ENCODE measurements at regions not wholly inside any gene's neighbourhood (a gene's known extent, or its start where the extent isn't known, plus 50 kb on each side); places are given as distances from the start of the nearest gene placed in this dataset.
"Not testable (repeated sequence)": the region's sequence is repeated elsewhere in the genome, so short reads cannot be mapped to it uniquely, and the experiment has no call there.

DNA sequence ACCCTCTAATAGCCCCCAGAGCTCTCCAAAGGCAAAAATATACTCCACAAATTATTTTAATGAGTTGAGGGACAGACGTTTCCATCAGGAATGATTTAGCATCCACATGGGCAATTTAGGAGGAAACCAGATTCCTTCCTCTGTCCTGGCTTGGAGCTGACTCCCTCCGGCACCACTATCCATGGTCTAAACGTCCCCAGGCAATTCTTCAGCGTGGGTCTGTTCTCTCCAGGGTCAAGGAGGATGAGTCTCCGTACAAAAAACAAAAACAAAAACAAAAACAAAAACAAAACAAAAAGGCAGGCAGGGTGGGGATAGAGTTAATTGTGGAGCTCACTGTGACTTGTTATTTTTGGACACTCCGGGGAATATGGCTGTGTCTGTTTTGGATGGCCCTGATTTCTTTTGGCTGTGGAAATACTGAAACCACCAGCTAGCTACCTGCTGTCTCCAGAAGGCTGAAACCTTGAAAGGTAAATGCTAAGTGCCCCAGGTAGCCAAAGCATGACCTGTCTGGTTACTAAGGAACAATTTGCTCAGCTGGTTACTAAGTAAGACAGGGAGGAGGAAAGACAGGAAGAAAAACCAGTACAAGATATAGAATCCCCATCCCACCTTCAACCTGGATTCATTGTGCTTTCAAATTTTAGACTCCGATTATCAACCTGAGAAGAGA is 419.1 kb upstream of the LCORL start:
- H2AFZ ChIP-seq (ENCODE audit: low read length, unreplicated experiment), result no peak overlapping the region
- H3K27me3 ChIP-seq (ENCODE audit: insufficient read depth, low read length), result no peaks in the 10 kb centered on the region

DNA sequence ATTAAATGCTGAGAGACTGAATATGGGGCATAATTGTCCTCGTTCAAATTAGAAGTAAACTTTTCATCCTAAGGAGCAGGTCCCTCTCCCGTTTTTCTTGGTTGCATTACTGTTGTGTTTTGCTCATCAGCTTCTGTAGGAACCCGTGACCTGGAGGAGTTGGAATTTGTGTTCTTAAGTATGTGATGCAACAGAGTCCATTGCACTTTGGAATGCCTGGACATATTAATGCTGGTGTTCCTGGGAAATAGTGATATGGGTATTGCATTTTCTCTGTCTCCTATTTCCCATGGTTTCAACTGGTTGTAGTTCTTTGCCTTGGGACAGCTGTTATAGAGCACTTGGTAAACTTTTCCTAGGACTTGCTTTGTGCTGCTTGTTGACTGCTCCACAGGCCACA is 417.8 kb upstream of the LCORL start:
- Histone ChIP-seq H2AFZ (ENCODE audit: low read length, unreplicated experiment) (no peak overlapping the region), H3K27me3 (ENCODE audit: insufficient read depth, low read length) (no peaks in the 10 kb centered on the region), H3K36me3 (ENCODE audit: insufficient read depth, low read length) (no peaks in the 10 kb centered on the region), H3K27ac (ENCODE audit: low read depth, low read length) (no peak overlapping the region), H3K4me1 (ENCODE audit: control insufficient read depth, insufficient read depth, low read length, unreplicated experiment) (no peaks in the 10 kb centered on the region), H3K4me3 (ENCODE audit: low read depth, low read length) (no peak overlapping the region), H3K79me2 (ENCODE audit: control insufficient read depth, insufficient read depth, low read length, unreplicated experiment) (no peaks in the 10 kb centered on the region)

More for the DNA sequence above, 419.1 kb upstream of the LCORL start:
- Histone ChIP-seq H3K79me2 (ENCODE audit: control insufficient read depth, insufficient read depth, low read length, unreplicated experiment) (no peaks in the 10 kb centered on the region), H3K36me3 (ENCODE audit: insufficient read depth, low read length) (no peaks in the 10 kb centered on the region), H3K4me1 (ENCODE audit: control insufficient read depth, insufficient read depth, low read length, unreplicated experiment) (no peaks in the 10 kb centered on the region), H3K27ac (ENCODE audit: low read depth, low read length) (no peak overlapping the region), H3K4me3 (ENCODE audit: low read depth, low read length) (no peak overlapping the region)

DNA sequence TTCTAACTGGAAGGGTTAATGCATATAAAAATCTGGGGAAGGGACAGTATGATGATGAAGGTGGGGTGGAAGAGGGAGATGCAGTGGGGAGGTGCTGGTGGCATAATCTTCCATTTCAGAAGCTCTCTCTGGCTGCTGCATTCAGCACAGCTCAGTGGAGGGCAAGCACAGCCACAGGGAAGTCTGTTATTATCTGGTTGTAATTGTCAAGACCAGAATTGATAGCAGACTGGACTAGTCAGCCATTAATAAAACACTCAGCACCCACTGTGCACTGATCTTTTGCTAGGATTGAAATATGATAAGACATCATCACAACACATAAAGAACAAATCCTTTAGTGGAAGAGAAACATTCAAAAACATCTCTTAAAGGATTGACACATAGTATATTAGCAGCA is 414.2 kb upstream of the LCORL start:
- H2AFZ ChIP-seq (ENCODE audit: low read length, unreplicated experiment), result no peak overlapping the region
- H3K79me2 ChIP-seq (ENCODE audit: control insufficient read depth, insufficient read depth, low read length, unreplicated experiment), result no peaks in the 10 kb centered on the region
- no peak overlapping the region for H3K4me3 ChIP-seq (ENCODE audit: low read depth, low read length)
- no peaks in the 10 kb centered on the region for H3K36me3 ChIP-seq (ENCODE audit: insufficient read depth, low read length)
- no peaks in the 10 kb centered on the region for H3K4me1 ChIP-seq (ENCODE audit: control insufficient read depth, insufficient read depth, low read length, unreplicated experiment)
- no peaks in the 10 kb centered on the region for H3K27me3 ChIP-seq (ENCODE audit: insufficient read depth, low read length)
- no peak overlapping the region for H3K27ac ChIP-seq (ENCODE audit: low read depth, low read length)

DNA sequence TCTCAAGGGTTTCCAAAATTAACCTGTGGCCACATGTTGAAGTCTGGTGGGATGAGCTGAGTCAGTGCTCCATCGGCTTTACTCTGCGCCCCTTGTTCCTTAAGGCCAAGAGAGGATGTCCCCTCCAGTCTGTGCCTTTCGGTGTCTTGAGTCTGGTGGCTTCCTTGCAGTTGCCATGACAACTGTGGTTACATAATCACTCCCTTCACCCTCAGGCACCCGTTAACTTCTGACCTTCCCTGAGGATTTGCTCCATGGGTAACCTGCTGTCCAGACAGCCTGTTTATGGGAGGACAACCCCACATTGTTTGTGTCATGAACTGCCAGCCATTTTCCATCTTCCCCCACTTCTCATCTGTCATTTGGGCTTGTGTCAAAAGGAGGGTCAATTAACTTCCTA is 401.1 kb upstream of the LCORL start:
- H3K36me3 ChIP-seq (ENCODE audit: insufficient read depth, low read length), result no peaks in the 10 kb centered on the region
- H3K4me3 ChIP-seq (ENCODE audit: low read depth, low read length), result no peak overlapping the region
- H3K27ac ChIP-seq (ENCODE audit: low read depth, low read length), result no peak overlapping the region
- H3K4me1 ChIP-seq (ENCODE audit: control insufficient read depth, insufficient read depth, low read length, unreplicated experiment), result no peaks in the 10 kb centered on the region
- H2AFZ ChIP-seq (ENCODE audit: low read length, unreplicated experiment), result no peak overlapping the region
- no peaks in the 10 kb centered on the region for H3K79me2 ChIP-seq (ENCODE audit: control insufficient read depth, insufficient read depth, low read length, unreplicated experiment)
- no peaks in the 10 kb centered on the region for H3K27me3 ChIP-seq (ENCODE audit: insufficient read depth, low read length)

DNA sequence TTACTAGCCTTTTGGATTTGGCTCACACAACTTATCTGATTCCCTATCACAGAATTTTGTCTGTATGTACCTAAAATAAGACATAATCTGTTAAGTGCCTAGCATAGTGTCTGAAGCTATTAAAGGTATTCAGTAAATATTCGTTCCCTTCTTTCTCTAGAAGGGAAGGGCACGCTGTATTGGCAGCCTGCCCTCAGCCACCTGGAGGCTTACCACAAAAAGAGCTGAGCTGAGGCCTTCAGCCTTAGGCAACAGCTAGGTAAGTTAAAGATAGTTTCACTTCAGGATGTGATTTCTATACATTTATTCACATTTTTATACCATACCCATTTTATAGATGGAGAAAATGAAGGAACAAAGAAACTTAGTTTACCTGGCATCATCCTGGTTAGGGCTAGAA is 400.0 kb upstream of the LCORL start:
- Histone ChIP-seq H3K27ac (ENCODE audit: low read depth, low read length) (no peak overlapping the region), H3K27me3 (ENCODE audit: insufficient read depth, low read length) (no peaks in the 10 kb centered on the region), H3K4me3 (ENCODE audit: low read depth, low read length) (no peak overlapping the region), H2AFZ (ENCODE audit: low read length, unreplicated experiment) (no peak overlapping the region), H3K36me3 (ENCODE audit: insufficient read depth, low read length) (no peaks in the 10 kb centered on the region), H3K4me1 (ENCODE audit: control insufficient read depth, insufficient read depth, low read length, unreplicated experiment) (no peaks in the 10 kb centered on the region), H3K79me2 (ENCODE audit: control insufficient read depth, insufficient read depth, low read length, unreplicated experiment) (no peaks in the 10 kb centered on the region)

DNA sequence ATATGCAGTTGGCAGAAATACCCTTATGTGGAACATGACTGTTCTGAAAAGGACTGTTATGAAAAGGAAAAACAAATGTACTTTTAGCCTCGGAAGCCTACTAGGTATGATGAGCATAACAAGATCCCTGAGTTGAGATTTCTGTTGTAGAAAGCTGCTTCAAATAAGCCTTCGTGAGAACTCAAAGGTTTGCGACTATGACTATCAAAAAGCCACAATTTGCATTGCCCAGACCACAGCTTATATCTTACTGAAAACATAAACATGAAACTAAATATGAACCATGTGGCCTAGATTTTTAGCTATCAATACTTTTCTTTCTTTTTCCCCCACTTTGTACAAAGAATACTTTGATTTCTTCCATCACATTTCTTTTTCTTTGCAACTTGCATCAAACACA is 398.2 kb upstream of the LCORL start:
- Histone ChIP-seq H3K36me3 (ENCODE audit: insufficient read depth, low read length) (no peaks in the 10 kb centered on the region), H3K79me2 (ENCODE audit: control insufficient read depth, insufficient read depth, low read length, unreplicated experiment) (no peaks in the 10 kb centered on the region), H3K27me3 (ENCODE audit: insufficient read depth, low read length) (no peaks in the 10 kb centered on the region), H2AFZ (ENCODE audit: low read length, unreplicated experiment) (no peak overlapping the region), H3K27ac (ENCODE audit: low read depth, low read length) (no peak overlapping the region), H3K4me3 (ENCODE audit: low read depth, low read length) (no peak overlapping the region), H3K4me1 (ENCODE audit: control insufficient read depth, insufficient read depth, low read length, unreplicated experiment) (no peaks in the 10 kb centered on the region)

DNA sequence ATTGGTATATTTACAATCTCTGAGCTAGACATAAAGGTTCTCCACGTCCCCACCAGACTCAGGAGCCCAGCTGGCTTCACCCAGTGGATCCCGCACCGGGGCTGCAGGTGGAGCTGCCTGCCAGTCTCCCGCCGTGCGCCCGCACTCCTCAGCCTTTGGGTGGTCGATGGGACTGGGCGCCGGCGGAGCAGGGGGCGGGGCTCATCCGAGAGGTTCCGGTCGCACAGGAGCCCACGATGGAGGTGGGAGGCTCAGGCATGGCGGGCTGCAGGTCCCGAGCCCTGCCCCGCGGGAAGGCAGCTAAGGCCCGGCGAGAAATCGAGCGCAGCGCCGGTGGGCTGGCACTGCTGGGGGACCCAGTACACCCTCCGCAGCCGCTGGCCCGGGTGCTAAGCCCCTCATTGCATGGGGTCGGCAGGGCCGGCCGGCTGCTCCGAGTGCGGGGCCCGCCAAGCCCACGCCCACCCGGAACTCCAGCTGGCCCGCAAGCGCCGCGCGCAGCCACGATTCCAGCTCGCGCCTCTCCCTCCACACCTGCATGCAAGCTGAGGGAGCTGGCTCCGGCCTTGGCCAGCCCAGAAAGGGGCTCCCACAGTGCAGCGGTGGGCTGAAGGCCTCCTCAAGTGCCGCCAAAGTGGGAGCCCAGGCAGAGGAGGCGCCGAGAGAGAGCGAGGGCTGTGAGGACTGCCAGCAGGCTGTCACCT is 396.8 kb upstream of the LCORL start:
- H3K27me3 ChIP-seq (ENCODE audit: insufficient read depth, low read length); H3K27ac ChIP-seq (ENCODE audit: low read depth, low read length); H2AFZ ChIP-seq (ENCODE audit: low read length, unreplicated experiment); H3K79me2 ChIP-seq (ENCODE audit: control insufficient read depth, insufficient read depth, low read length, unreplicated experiment); H3K4me1 ChIP-seq (ENCODE audit: control insufficient read depth, insufficient read depth, low read length, unreplicated experiment); H3K36me3 ChIP-seq (ENCODE audit: insufficient read depth, low read length); H3K4me3 ChIP-seq (ENCODE audit: low read depth, low read length): not testable (repeated sequence)

DNA sequence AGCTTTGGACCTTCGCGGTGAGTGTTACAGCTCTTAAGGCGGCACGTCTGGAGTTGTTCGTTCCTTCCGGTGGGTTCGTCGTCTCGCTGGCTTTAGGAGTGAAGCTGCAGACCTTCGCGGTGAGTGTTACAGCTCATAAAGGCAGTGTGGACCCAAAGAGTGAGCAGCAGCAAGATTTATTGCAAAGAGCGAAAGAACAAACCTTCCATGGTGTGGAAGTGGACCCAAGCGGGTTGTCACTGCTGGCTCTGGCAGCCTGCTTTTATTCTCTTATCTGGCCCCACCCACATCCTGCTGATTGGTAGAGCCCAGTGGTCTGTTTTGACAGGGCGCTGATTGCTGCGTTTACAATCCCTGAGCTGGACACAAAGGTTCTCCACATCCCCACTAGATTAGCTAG is 396.1 kb upstream of the LCORL start:
- H2AFZ ChIP-seq (ENCODE audit: low read length, unreplicated experiment); H3K27ac ChIP-seq (ENCODE audit: low read depth, low read length): not testable (repeated sequence)

DNA sequence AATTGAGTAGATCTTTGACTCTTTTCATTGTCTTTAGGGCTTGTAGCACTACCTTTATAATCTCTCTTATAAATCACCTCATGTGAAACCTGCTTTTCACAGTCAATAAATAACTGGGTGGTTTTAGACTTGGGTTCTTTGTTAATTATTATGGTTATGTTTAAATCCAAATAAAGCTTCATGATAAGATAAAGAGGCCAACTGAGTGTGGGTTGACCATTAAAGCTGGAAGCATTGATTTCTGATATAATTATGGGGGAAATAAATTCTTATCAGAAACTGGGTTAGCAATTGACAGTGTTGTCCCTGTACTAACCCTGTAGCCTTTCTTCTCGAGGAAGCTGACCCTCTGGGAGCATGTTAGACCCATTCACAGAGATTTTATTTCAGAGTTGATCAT is 384.7 kb upstream of the LCORL start:
- H3K36me3 ChIP-seq (ENCODE audit: insufficient read depth, low read length), result no peaks in the 10 kb centered on the region
- H3K4me1 ChIP-seq (ENCODE audit: control insufficient read depth, insufficient read depth, low read length, unreplicated experiment), result no peaks in the 10 kb centered on the region
- H3K27ac ChIP-seq (ENCODE audit: low read depth, low read length), result no peak overlapping the region
- no peaks in the 10 kb centered on the region for H3K79me2 ChIP-seq (ENCODE audit: control insufficient read depth, insufficient read depth, low read length, unreplicated experiment)
- no peak overlapping the region for H3K4me3 ChIP-seq (ENCODE audit: low read depth, low read length)
- H3K27me3 ChIP-seq (ENCODE audit: insufficient read depth, low read length), result no peaks in the 10 kb centered on the region
- H2AFZ ChIP-seq (ENCODE audit: low read length, unreplicated experiment), result no peak overlapping the region

More for the DNA sequence above, 396.1 kb upstream of the LCORL start:
- H3K4me1 ChIP-seq (ENCODE audit: control insufficient read depth, insufficient read depth, low read length, unreplicated experiment); H3K4me3 ChIP-seq (ENCODE audit: low read depth, low read length); H3K79me2 ChIP-seq (ENCODE audit: control insufficient read depth, insufficient read depth, low read length, unreplicated experiment); H3K36me3 ChIP-seq (ENCODE audit: insufficient read depth, low read length); H3K27me3 ChIP-seq (ENCODE audit: insufficient read depth, low read length): not testable (repeated sequence)

DNA sequence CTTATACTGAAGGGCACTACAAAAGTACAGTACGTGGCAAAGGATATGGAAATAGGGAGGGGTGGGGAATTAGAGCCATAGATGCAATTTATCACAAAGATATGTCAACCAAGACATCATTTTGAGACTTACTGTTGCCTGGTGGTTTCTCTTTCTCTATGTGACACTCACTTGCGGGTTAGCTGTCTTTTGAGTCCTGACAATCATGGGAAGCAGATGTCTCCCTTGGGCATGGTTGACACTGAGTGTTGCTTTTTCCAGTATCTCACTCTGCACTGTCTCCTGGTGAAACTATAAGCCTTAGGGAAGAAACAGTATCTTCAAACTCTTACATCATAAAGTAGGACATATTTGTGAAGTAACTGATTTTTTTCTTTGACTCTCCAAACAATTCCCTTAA is 383.5 kb upstream of the LCORL start:
- H3K27ac ChIP-seq (ENCODE audit: low read depth, low read length), result no peak overlapping the region
- no peak overlapping the region for H3K4me3 ChIP-seq (ENCODE audit: low read depth, low read length)
- no peaks in the 10 kb centered on the region for H3K4me1 ChIP-seq (ENCODE audit: control insufficient read depth, insufficient read depth, low read length, unreplicated experiment)
- H2AFZ ChIP-seq (ENCODE audit: low read length, unreplicated experiment), result no peak overlapping the region
- no peaks in the 10 kb centered on the region for H3K27me3 ChIP-seq (ENCODE audit: insufficient read depth, low read length)
- no peaks in the 10 kb centered on the region for H3K36me3 ChIP-seq (ENCODE audit: insufficient read depth, low read length)
- no peaks in the 10 kb centered on the region for H3K79me2 ChIP-seq (ENCODE audit: control insufficient read depth, insufficient read depth, low read length, unreplicated experiment)

DNA sequence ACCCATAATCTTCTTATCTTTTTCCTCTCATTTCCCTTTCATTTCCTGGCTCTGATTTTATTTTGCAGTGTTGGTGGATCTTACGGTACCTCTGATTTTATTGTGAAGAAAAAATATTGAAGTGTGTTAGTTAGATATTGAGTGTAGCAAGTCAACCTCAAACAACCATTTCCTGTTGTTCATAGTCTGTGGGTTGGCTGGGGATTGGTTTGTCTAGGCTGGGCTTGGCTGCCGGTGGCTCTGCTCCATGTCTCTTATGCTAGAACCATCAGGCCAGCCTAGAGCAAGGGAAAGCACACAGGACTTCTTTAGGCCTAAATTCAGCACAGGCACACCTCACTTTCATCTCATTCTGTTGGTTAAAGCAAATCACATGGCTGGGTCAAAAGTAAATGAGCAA is 383.1 kb upstream of the LCORL start:
- no peaks in the 10 kb centered on the region for H3K27me3 ChIP-seq (ENCODE audit: insufficient read depth, low read length)
- no peaks in the 10 kb centered on the region for H3K79me2 ChIP-seq (ENCODE audit: control insufficient read depth, insufficient read depth, low read length, unreplicated experiment)
- no peak overlapping the region for H2AFZ ChIP-seq (ENCODE audit: low read length, unreplicated experiment)
- no peaks in the 10 kb centered on the region for H3K36me3 ChIP-seq (ENCODE audit: insufficient read depth, low read length)
- H3K27ac ChIP-seq (ENCODE audit: low read depth, low read length), result no peak overlapping the region
- H3K4me3 ChIP-seq (ENCODE audit: low read depth, low read length), result no peak overlapping the region
- H3K4me1 ChIP-seq (ENCODE audit: control insufficient read depth, insufficient read depth, low read length, unreplicated experiment), result no peaks in the 10 kb centered on the region

All from ACC112 (cell line).